Testis (tissue), 2 donors: ENCODE measurements at regions not wholly inside any gene's neighbourhood (a gene's known extent, or its start where the extent isn't known, plus 50 kb on each side); places are given as distances from the start of the nearest gene placed in this dataset.

Source experiments
- DNase-seq: peaks from one replicate; pipeline ENCODE4 v3.0.0-alpha.2; 2019
- H3K27ac ChIP-seq, 2 donors: fragments of 200-600 bp; sonication (generic); one replicate each; pipeline ENCODE4 v1.5.1; 2019
- H3K27me3 ChIP-seq: fragments of 200-600 bp; sonication (generic); one replicate; pipeline ENCODE4 v1.5.1; 2019
- H3K36me3 ChIP-seq: fragments of 200-600 bp; sonication (generic); one replicate; pipeline ENCODE4 v1.5.1; 2017; ENCODE audit warnings: low read depth; ENCODE audit errors: missing control alignments
- H3K4me1 ChIP-seq: fragments of 200-600 bp; sonication (generic); one replicate; pipeline ENCODE4 v1.5.1; 2019
- H3K4me3 ChIP-seq, 2 donors: fragments of 200-600 bp; sonication (generic); one replicate each; pipeline ENCODE4 v1.5.1; 2017 to 2019
- H3K9me3 ChIP-seq: fragments of 200-600 bp; sonication (generic); one replicate; pipeline ENCODE4 v1.5.1; 2017
- CTCF ChIP-seq, 3 experiments: fragments of 450-650 bp in 2 of 3; fragments of 200-600 bp in 1 of 3; sonication (generic) in 1 of 3; IDR thresholded peaks; one replicate each; pipeline ENCODE4 v1.5.1; 2016 to 2019; ENCODE audit warnings: antibody characterized with exemption in 3 of 3, mild to moderate bottlenecking in 2 of 3, moderate library complexity in 1 of 3
- POLR2A ChIP-seq: fragments of 450-650 bp; IDR thresholded peaks from one replicate; pipeline ENCODE4 v1.6.1; 2017; ENCODE audit warnings: antibody characterized with exemption, mild to moderate bottlenecking, moderate library complexity
- WGBS, 2 donors: methylation state at CpG; one replicate each; pipeline ENCODE4 v1.1.5; 2018; 5-methylcytosine and 5-hydroxymethylcytosine counted together
- intact Hi-C: fragments of 100-400 bp; cut with DNase I; formaldehyde crosslinking; loops from one replicate; pipeline ENCODE4 v1.15.1; 2023; ENCODE audit warnings: low total_unique reads

GRCh38 chr5:175195698-175196656 lies 248.0 kb downstream of the DRD1 start:
- WGBS, 2 donors: 40 to 41% methylated on average over 11 of the region's 11 CpGs

GRCh38 chr5:175181331-175181730 lies 262.7 kb downstream of the DRD1 start:
- TF ChIP-seq CTCF (IDR thresholded peaks at IDR 0.05) (no peak), POLR2A (no peak)
- Histone ChIP-seq H3K27me3 (no peaks in the 10 kb centered on the region), H3K27ac (no peak overlapping the region), H3K36me3 (no peaks in the 10 kb centered on the region), H3K9me3 (no peaks in the 10 kb centered on the region), H3K4me3 (no peak overlapping the region), H3K4me1 (no peaks in the 10 kb centered on the region)
- intact Hi-C loops: no loop called here
- no peak for DNase-seq
- WGBS, 2 donors: 72 to 78% methylated on average over 3 of the region's 3 CpGs

More at GRCh38 chr5:175195698-175196656, 248.0 kb downstream of the DRD1 start:
- no peak overlapping the region for H3K27ac ChIP-seq
- H3K4me3 ChIP-seq: no peak overlapping the region
- no peaks in the 10 kb centered on the region for H3K4me1 ChIP-seq
- H3K27me3 ChIP-seq: no peaks in the 10 kb centered on the region
- no peak for DNase-seq
- H3K36me3 ChIP-seq: no peaks in the 10 kb centered on the region
- H3K9me3 ChIP-seq: no peaks in the 10 kb centered on the region
- intact Hi-C loops: no loop called here
- TF ChIP-seq CTCF (IDR thresholded peaks at IDR 0.05): no peak

DNA sequence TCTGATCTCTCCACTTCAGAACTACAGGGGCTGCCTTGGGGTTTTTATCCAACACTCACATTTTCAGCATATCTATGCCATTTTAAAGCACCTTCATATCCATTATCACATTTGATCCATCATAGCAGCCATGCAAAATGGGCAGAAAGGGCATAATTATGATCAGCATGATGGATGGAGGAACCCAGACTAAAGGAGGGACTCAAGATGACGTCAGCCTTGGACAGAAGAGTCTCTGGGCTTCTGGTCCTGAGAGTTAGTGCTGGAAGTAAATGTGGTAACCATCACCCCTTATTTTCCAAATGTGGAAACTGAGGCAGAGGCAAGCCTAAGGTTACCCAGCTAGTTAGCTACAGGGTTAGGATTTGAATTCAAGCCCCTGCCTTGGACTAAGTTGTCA lies 273.1 kb downstream of the DRD1 start:
- TF ChIP-seq CTCF (IDR thresholded peaks at IDR 0.05) (no peak), POLR2A (no peak)
- Histone ChIP-seq H3K9me3 (no peaks in the 10 kb centered on the region), H3K27me3 (no peaks in the 10 kb centered on the region), H3K4me1 (no peaks in the 10 kb centered on the region), H3K4me3 (no peak overlapping the region), H3K27ac (no peak overlapping the region), H3K36me3 (no peaks in the 10 kb centered on the region)
- intact Hi-C loops: no loop called here
- 86 to 91% methylated on average over 1 of the region's 1 CpG for WGBS, 2 donors
- DNase-seq: no peak

DNA sequence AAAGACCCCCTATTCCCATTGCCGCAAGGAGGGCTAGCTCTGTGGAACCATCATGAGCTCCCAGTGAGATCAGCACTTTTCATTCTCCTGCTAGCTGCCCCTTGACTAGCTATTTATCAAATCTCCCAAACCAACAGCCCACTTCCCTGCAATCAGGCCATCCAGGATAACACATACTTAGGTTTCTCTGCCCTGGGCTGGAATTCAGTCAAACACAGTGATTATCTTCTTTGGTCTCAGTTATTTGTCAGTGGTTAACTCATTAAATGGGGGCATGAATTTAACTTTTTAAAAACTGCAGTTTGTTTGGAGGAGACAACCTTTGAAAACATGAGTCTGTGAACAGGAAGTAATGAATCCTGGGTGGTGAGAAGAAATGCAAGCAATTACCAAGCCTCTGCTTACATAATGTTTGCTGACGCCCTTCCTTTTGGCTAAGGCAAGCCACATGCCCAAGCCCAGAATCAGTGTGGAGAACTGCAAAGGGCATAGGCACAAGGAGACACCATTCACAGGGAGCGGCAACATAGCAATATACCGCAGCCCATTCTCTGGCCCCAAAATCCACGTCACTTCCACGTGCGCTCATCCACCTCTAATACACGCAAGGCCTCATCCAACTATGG lies 275.0 kb downstream of the DRD1 start:
- Histone ChIP-seq H3K27ac (no peak overlapping the region), H3K36me3 (no peaks in the 10 kb centered on the region), H3K4me3 (no peak overlapping the region), H3K4me1 (no peaks in the 10 kb centered on the region), H3K9me3 (no peaks in the 10 kb centered on the region), H3K27me3 (no peaks in the 10 kb centered on the region)
- WGBS, 2 donors: 79 to 86% methylated on average over 8 of the region's 8 CpGs
- TF ChIP-seq CTCF (IDR thresholded peaks at IDR 0.05) (no peak), POLR2A (no peak)
- intact Hi-C loops: no loop called here
- DNase-seq: no peak
